ENCODE measurements at regions not wholly inside any gene's neighbourhood (a gene's known extent, or its start where the extent isn't known, plus 50 kb on each side); places are given as distances from the start of the nearest gene placed in this dataset.

GRCh38 chr17:34527908-34528470 is 51.4 kb upstream of the TMEM132E start:
- TF ChIP-seq POLR2A (IDR thresholded peaks at IDR 0.05) (no peak), CTCF (IDR thresholded peaks at IDR 0.05) (no peak)

Measured in prostate gland (tissue), 2 donors.